Progenitor cell of endocrine pancreas (in vitro differentiated cells): ENCODE measurements at regions not wholly inside any gene's neighbourhood (a gene's known extent, or its start where the extent isn't known, plus 50 kb on each side); places are given as distances from the start of the nearest gene placed in this dataset.
A peak's percentile ranks its signal among the peaks of the same experiment; 100 is the strongest.

Experiments used
- DNase-seq: peaks from one replicate; pipeline ENCODE4 v3.0.0; 2021; ENCODE audit warnings: low spot score; ENCODE audit not compliant: unreplicated experiment
- H3K27ac Mint-ChIP-seq: 2 replicates; pipeline ENCODE4 v1.8.0; 2021; ENCODE audit warnings: mild to moderate bottlenecking, moderate library complexity, mixed read lengths
- H3K27me3 Mint-ChIP-seq: 2 replicates; pipeline ENCODE4 v1.8.0; 2021; ENCODE audit warnings: mixed read lengths
- H3K36me3 Mint-ChIP-seq: 2 replicates; pipeline ENCODE4 v1.8.0; 2022; ENCODE audit warnings: mixed read lengths; ENCODE audit not compliant: insufficient read depth
- H3K4me1 Mint-ChIP-seq: 2 replicates; pipeline ENCODE4 v1.8.0; 2021; ENCODE audit warnings: low read depth, mixed read lengths
- H3K4me3 Mint-ChIP-seq: 2 replicates; pipeline ENCODE4 v1.8.0; 2021; ENCODE audit warnings: low read depth, mild to moderate bottlenecking, moderate library complexity, mixed read lengths
- H3K9me3 Mint-ChIP-seq: 2 replicates; pipeline ENCODE4 v1.8.0; 2021; ENCODE audit warnings: low read depth, mixed read lengths
- TF ChIP-seq, protein P1 (sequence below): fragments of 200-600 bp; sonication (generic); IDR thresholded peaks from one replicate; pipeline ENCODE4 v1.5.0; 2021; ENCODE audit warnings: antibody characterized with exemption, mild to moderate bottlenecking; ENCODE audit not compliant: unreplicated experiment

DNA sequence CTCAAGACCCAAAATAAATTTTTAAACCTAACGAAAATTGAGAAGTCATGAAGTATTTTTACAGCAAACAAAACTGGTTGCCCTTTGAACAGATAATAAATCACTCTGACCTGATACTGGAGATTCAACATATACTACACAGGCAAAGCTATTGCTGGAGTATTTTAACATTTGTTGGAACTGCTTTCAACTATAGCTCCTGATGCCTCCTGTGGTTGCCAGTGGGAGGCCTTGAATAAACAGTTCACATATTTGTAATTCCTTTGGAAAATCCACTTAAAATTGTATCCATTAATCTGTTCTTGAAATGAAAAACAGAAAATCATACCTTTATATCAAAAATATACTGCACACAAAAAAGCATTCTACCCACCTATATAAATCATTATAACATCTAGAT lies 605.1 kb downstream of the KCTD8 start:
- DNase-seq, result no peak
- TF ChIP-seq, protein P1, sequence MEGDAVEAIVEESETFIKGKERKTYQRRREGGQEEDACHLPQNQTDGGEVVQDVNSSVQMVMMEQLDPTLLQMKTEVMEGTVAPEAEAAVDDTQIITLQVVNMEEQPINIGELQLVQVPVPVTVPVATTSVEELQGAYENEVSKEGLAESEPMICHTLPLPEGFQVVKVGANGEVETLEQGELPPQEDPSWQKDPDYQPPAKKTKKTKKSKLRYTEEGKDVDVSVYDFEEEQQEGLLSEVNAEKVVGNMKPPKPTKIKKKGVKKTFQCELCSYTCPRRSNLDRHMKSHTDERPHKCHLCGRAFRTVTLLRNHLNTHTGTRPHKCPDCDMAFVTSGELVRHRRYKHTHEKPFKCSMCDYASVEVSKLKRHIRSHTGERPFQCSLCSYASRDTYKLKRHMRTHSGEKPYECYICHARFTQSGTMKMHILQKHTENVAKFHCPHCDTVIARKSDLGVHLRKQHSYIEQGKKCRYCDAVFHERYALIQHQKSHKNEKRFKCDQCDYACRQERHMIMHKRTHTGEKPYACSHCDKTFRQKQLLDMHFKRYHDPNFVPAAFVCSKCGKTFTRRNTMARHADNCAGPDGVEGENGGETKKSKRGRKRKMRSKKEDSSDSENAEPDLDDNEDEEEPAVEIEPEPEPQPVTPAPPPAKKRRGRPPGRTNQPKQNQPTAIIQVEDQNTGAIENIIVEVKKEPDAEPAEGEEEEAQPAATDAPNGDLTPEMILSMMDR, result peak; percentile 63
- H3K9me3 Mint-ChIP-seq, result peaks cover 4% of the 10 kb centered on the region
- H3K27me3 Mint-ChIP-seq, result no peaks in the 10 kb centered on the region
- no peak overlapping the region for H3K4me3 Mint-ChIP-seq
- peaks cover 22% of the 10 kb centered on the region for H3K4me1 Mint-ChIP-seq
- no peaks in the 10 kb centered on the region for H3K36me3 Mint-ChIP-seq
- no peak overlapping the region for H3K27ac Mint-ChIP-seq

DNA sequence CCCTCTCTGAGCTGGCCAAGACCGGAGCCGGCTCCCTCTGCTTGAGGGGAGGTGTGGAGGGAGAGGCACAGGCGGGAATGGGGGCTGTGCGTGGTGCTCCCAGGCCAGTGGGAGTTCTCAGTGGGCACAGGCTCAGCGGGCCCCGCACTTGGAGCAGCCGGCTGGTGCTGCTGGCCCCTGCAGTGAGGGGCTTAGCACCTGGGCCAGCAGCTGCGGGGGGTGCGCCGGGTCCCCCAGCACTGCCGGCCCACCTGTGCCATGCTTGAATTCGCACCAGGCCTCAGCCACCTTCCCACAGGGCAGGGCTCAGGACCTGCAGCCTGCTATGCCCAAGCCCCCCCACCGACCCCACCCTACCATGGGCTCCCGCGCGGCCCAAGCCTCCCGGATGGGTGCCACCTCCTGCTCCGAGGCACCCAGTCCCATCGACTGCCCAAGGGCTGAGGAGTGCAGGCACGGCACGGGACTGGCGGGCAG lies 602.5 kb downstream of the KCTD8 start:
- peaks cover 19% of the 10 kb centered on the region for H3K4me1 Mint-ChIP-seq

DNA sequence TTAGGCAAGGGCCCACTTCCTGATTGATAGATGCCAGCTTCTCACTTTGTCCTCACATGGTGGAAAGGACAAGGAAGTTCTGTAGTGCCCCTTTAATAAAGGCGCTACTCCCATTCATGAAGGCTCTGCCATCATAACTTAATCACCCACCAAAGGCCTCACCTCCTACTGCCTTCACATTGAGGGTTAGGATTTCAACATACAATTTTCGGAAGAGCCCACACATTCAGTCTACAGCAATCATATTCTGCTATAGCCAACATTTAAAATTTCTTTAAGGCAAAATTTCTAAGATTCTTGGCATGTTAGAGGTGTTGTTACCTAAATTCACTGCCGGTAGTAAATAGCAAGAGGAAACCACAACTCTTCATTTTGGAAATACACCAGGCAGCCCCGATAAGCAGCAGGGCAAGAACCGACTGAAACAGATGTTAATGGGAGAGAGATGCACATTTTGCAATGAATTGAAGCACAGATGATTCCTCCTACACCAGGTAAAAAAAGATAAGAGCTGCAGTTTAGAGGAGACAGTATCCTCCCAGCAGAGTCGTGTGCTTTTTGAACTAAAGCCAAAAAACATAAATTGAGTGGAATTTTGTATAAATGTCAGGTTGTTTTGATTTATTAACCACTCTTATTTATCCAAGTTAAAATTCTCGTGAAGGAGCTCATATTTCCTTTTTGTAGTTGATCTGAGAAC lies 594.9 kb downstream of the KCTD8 start:
- Mint-ChIP-seq H3K9me3 (peaks cover 11% of the 10 kb centered on the region), H3K4me1 (peaks cover 5% of the 10 kb centered on the region), H3K27ac (no peak overlapping the region), H3K27me3 (no peaks in the 10 kb centered on the region), H3K4me3 (no peak overlapping the region), H3K36me3 (no peaks in the 10 kb centered on the region)
- DNase-seq, result no peak
- TF ChIP-seq, protein P1, result no peak

More for the DNA sequence above, 602.5 kb downstream of the KCTD8 start:
- Mint-ChIP-seq H3K4me3 (no peak overlapping the region), H3K27me3 (no peaks in the 10 kb centered on the region), H3K27ac (no peak overlapping the region), H3K36me3 (no peaks in the 10 kb centered on the region), H3K9me3 (peaks cover 4% of the 10 kb centered on the region)
- DNase-seq, result no peak
- TF ChIP-seq, protein P1, result no peak

DNA sequence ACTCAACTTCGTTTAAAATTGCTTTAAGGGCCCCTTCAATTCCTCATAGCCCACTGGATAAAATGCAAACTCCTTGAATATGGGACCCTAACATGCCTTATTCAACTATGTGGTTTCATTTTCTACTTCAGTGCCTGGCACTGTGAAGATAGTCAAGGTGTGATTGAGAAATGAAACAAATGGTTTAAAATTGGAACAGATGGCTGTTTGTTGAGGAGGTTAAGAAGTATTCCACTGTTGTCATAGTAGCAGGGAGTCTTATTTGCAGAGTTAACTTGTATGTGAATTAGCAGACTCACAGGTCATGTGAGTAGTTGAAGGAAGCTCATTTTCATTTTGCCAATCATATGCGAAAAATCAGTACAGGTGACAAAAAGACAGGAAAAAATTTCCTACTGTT lies 593.3 kb downstream of the KCTD8 start:
- Mint-ChIP-seq H3K4me1 (peaks cover 5% of the 10 kb centered on the region), H3K36me3 (no peaks in the 10 kb centered on the region), H3K27ac (peak overlapping the region; percentile 2), H3K27me3 (no peaks in the 10 kb centered on the region), H3K9me3 (peaks cover 18% of the 10 kb centered on the region), H3K4me3 (no peak overlapping the region)
- TF ChIP-seq, protein P1, result no peak
- no peak for DNase-seq

DNA sequence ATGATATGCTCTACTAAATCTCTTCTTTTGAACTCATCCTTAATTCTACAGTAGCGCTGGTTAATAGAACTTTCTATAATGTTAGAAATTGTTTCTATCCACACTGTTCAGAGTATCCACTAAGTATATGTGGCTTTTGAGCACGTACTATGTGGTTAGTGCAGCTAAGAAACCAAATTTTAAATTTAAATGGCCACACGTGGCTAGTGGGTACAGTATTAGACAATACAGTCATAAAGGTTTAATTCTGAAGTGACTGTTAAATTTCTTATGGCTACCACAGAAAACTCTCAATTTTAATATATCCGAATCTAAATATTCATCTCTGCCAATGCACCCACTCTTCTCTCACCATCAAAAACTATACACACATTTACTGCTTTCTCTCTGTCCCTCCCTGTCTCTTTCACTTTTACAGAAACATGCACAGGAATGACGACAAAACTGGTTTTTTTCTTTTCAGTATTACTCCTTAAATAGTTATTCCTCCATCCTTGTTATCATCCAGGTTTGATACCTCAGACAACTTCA lies 583.9 kb downstream of the KCTD8 start:
- TF ChIP-seq, protein P1, result no peak
- no peak for DNase-seq
- Mint-ChIP-seq H3K27me3 (peaks cover 2% of the 10 kb centered on the region), H3K36me3 (no peaks in the 10 kb centered on the region), H3K4me3 (no peak overlapping the region), H3K4me1 (peaks cover 9% of the 10 kb centered on the region), H3K27ac (no peak overlapping the region), H3K9me3 (peaks cover 3% of the 10 kb centered on the region)
